Esophagus squamous epithelium (tissue), 5 donors: ENCODE measurements at regions not wholly inside any gene's neighbourhood (a gene's known extent, or its start where the extent isn't known, plus 50 kb on each side); places are given as distances from the start of the nearest gene placed in this dataset.

Experiments used
- DNase-seq: peaks from one replicate; lab custom pipeline; 2025; lab: John Stamatoyannopoulos, UW
- H3K27ac ChIP-seq, 4 donors: fragments of 200-600 bp; sonication (generic); one replicate each; pipeline ENCODE4 v1.5.1; 2016 to 2019; ENCODE audit warnings: mild to moderate bottlenecking in 1 of 4
- H3K27me3 ChIP-seq, 4 donors: fragments of 200-600 bp; sonication (generic); 1 replicate in 3 of 4; 2 replicates in 1 of 4; pipeline versions ENCODE4 v1.5.1 to v1.6.0; 2017 to 2021; ENCODE audit warnings: antibody characterized with exemption in 1 of 4
- H3K36me3 ChIP-seq, 3 donors: fragments of 200-600 bp; sonication (generic); one replicate each; pipeline ENCODE4 v1.5.1; 2016 to 2019
- H3K4me1 ChIP-seq, 3 donors: fragments of 200-600 bp; sonication (generic); one replicate each; pipeline ENCODE4 v1.5.1; 2017 to 2019
- H3K4me3 ChIP-seq, 4 donors: fragments of 200-600 bp; sonication (generic); 1 replicate in 3 of 4; 2 replicates in 1 of 4; pipeline ENCODE4 v1.5.1; 2016 to 2019; ENCODE audit warnings: mild to moderate bottlenecking in 2 of 4, moderate library complexity in 1 of 4
- H3K9me3 ChIP-seq, 3 donors: fragments of 200-600 bp; sonication (generic); one replicate each; pipeline ENCODE4 v1.5.1; 2016 to 2019
- CTCF ChIP-seq, 6 experiments: fragments of 450-650 bp in 4 of 6; fragments of 200-600 bp in 2 of 6; sonication (generic) in 2 of 6; IDR thresholded peaks; one replicate each; pipeline ENCODE4 v1.5.1; 2016 to 2019; ENCODE audit warnings: antibody characterized with exemption in 6 of 6, mild to moderate bottlenecking in 4 of 6, moderate library complexity in 4 of 6
- POLR2A ChIP-seq, 4 donors: fragments of 450-650 bp; IDR thresholded peaks; one replicate each; pipeline ENCODE4 v1.6.1; 2017; ENCODE audit warnings: antibody characterized with exemption in 4 of 4, mild to moderate bottlenecking in 4 of 4, moderate library complexity in 3 of 4
- WGBS, 2 donors: methylation state at CpG; one replicate each; pipeline ENCODE4 v1.1.5; 2018; 5-methylcytosine and 5-hydroxymethylcytosine counted together
- intact Hi-C: fragments of 100-400 bp; cut with DNase I; formaldehyde crosslinking; loops from one replicate; pipeline ENCODE4 v1.15.0; 2022
- donor health status: DM: yes; HTN: yes; CAD: no.

- Histone ChIP-seq H3K27ac (peak overlapping the region in 3 of 4 donors; percentile 4 to 76 (median 62)), H3K9me3 (no peaks in the 10 kb centered on the region), H3K27me3 (peaks cover 0 to 38% (median 0%) of the 10 kb centered on the region in 4 donors), H3K36me3 (no peaks in the 10 kb centered on the region), H3K4me1 (peaks cover 16 to 62% (median 21%) of the 10 kb centered on the region in 3 donors), H3K4me3 (peak overlapping the region; percentile 50 to 79 (median 64))
- WGBS, 2 donors, result 3% methylated on average over 19 to 20 of the region's 27 CpGs
- no peak for TF ChIP-seq POLR2A (IDR thresholded peaks at IDR 0.05)
- no peak for TF ChIP-seq CTCF (IDR thresholded peaks at IDR 0.05)
- no peak for DNase-seq
- intact Hi-C loops, result no loop called here
Observed at GRCh38 chr18:46334868-46335281, 230.7 kb downstream of the HAUS1 start.

- WGBS, 2 donors, result 12% methylated on average over 13 to 14 of the region's 15 CpGs
- Histone ChIP-seq H3K4me1 (peaks cover 16 to 62% (median 21%) of the 10 kb centered on the region in 3 donors), H3K27me3 (peaks cover 0 to 38% (median 0%) of the 10 kb centered on the region in 4 donors), H3K9me3 (no peaks in the 10 kb centered on the region), H3K27ac (peak overlapping the region; percentile 4 to 76 (median 60)), H3K4me3 (peak overlapping the region in 3 of 4 donors; percentile 50 to 79 (median 70)), H3K36me3 (no peaks in the 10 kb centered on the region)
- TF ChIP-seq POLR2A (IDR thresholded peaks at IDR 0.05) (no peak), CTCF (IDR thresholded peaks at IDR 0.05) (no peak)
- no peak for DNase-seq
- intact Hi-C loops, result no loop called here
Observed at GRCh38 chr18:46335534-46336101, 231.4 kb downstream of the HAUS1 start.

GRCh38 chr18:46336278-46337111 is 232.3 kb downstream of the HAUS1 start:
- no peaks in the 10 kb centered on the region for H3K9me3 ChIP-seq
- TF ChIP-seq CTCF (IDR thresholded peaks at IDR 0.05), result no peak
- WGBS, 2 donors, result 46 to 52% methylated on average over 8 of the region's 8 CpGs
- H3K4me3 ChIP-seq, result peak overlapping the region in 2 of 4 donors; percentile 2 to 27
- intact Hi-C loops, result no loop called here
- peaks cover 0 to 38% (median 0%) of the 10 kb centered on the region in 4 donors for H3K27me3 ChIP-seq
- no peaks in the 10 kb centered on the region for H3K36me3 ChIP-seq
- peak overlapping the region in 2 of 4 donors; percentile 39 to 76 for H3K27ac ChIP-seq
- DNase-seq, result no peak
- peaks cover 16 to 62% (median 21%) of the 10 kb centered on the region in 3 donors for H3K4me1 ChIP-seq

GRCh38 chr18:46337271-46337670 is 233.1 kb downstream of the HAUS1 start:
- H3K27ac ChIP-seq, result peak overlapping the region in 1 of 4 donors; percentile 76
- 67 to 71% methylated on average over 10 of the region's 10 CpGs for WGBS, 2 donors
- DNase-seq, result no peak

More at GRCh38 chr18:46337271-46337670, 233.1 kb downstream of the HAUS1 start:
- Histone ChIP-seq H3K4me1 (peaks cover 16 to 62% (median 21%) of the 10 kb centered on the region in 3 donors), H3K4me3 (peak overlapping the region in 1 of 4 donors; percentile 2), H3K36me3 (no peaks in the 10 kb centered on the region), H3K9me3 (no peaks in the 10 kb centered on the region), H3K27me3 (peaks cover 0 to 37% (median 0%) of the 10 kb centered on the region in 4 donors)
- intact Hi-C loops, result no loop called here
- TF ChIP-seq CTCF (IDR thresholded peaks at IDR 0.05), result no peak
- no peak for TF ChIP-seq POLR2A (IDR thresholded peaks at IDR 0.05)
